ENCODE measurements at regions not wholly inside any gene's neighbourhood (a gene's known extent, or its start where the extent isn't known, plus 50 kb on each side); places are given as distances from the start of the nearest gene placed in this dataset.

- TF ChIP-seq CTCF (IDR thresholded peaks at IDR 0.05) = no peak
- no peak for TF ChIP-seq POLR2A (IDR thresholded peaks at IDR 0.05)
Measured at GRCh38 chrX:125198546-125198945, 121.1 kb upstream of the TEX13C start.

Measured in heart left ventricle (tissue), 13 donors.